ENCODE measurements at regions not wholly inside any gene's neighbourhood (a gene's known extent, or its start where the extent isn't known, plus 50 kb on each side); places are given as distances from the start of the nearest gene placed in this dataset.

- no peak for DNase-seq (ENCODE audit: low read depth)
Observed at GRCh38 chr16:9449597-9449996, 358.2 kb downstream of the HAPSTR1 start.

- no peak for DNase-seq (ENCODE audit: low read depth)
Observed at GRCh38 chr16:9457215-9457614, 365.8 kb downstream of the HAPSTR1 start.

- no peak for DNase-seq (ENCODE audit: low read depth)
Observed at GRCh38 chr16:9458816-9459215, 367.4 kb downstream of the HAPSTR1 start.

- no peak for DNase-seq (ENCODE audit: low read depth)
Observed at GRCh38 chr16:9462984-9463383, 371.5 kb downstream of the HAPSTR1 start.

- DNase-seq (ENCODE audit: low read depth), result no peak
Observed at GRCh38 chr16:9463461-9463860, 372.0 kb downstream of the HAPSTR1 start.

GRCh38 chr16:9465161-9465560, 373.7 kb downstream of the HAPSTR1 start:
- DNase-seq (ENCODE audit: low read depth), result no peak

GRCh38 chr16:9469512-9469911, 378.1 kb downstream of the HAPSTR1 start:
- no peak for DNase-seq (ENCODE audit: low read depth)

- DNase-seq (ENCODE audit: low read depth), result no peak
Observed at GRCh38 chr16:9476744-9477143, 385.3 kb downstream of the HAPSTR1 start.

- DNase-seq (ENCODE audit: low read depth), result no peak
Observed at GRCh38 chr16:9479008-9479407, 387.6 kb downstream of the HAPSTR1 start.

GRCh38 chr16:9480503-9480902, 389.1 kb downstream of the HAPSTR1 start:
- no peak for DNase-seq (ENCODE audit: low read depth)

- DNase-seq (ENCODE audit: low read depth), result no peak
Observed at GRCh38 chr16:9481747-9482730, 390.6 kb downstream of the HAPSTR1 start.

- DNase-seq (ENCODE audit: low read depth), result no peak
Observed at GRCh38 chr16:9484426-9484825, 393.0 kb downstream of the HAPSTR1 start.

- no peak for DNase-seq (ENCODE audit: low read depth)
Observed at GRCh38 chr16:9484881-9485280, 393.4 kb downstream of the HAPSTR1 start.

GRCh38 chr16:9489835-9490467, 398.5 kb downstream of the HAPSTR1 start:
- DNase-seq (ENCODE audit: low read depth), result no peak

GRCh38 chr16:9495824-9496223, 404.4 kb downstream of the HAPSTR1 start:
- DNase-seq (ENCODE audit: low read depth), result no peak

GRCh38 chr16:9497750-9498149, 406.3 kb downstream of the HAPSTR1 start:
- no peak for DNase-seq (ENCODE audit: low read depth)

- DNase-seq (ENCODE audit: low read depth), result no peak
Observed at GRCh38 chr16:9499941-9500593, 408.6 kb downstream of the HAPSTR1 start.

GRCh38 chr16:9500872-9501271, 409.4 kb downstream of the HAPSTR1 start:
- DNase-seq (ENCODE audit: low read depth), result no peak

- DNase-seq (ENCODE audit: low read depth), result no peak
Observed at GRCh38 chr16:9503251-9503984, 412.0 kb downstream of the HAPSTR1 start.

- no peak for DNase-seq (ENCODE audit: low read depth)
Observed at GRCh38 chr16:9508328-9508936, 417.0 kb downstream of the HAPSTR1 start.

- no peak for DNase-seq (ENCODE audit: low read depth)
Observed at GRCh38 chr16:9509663-9510062, 418.2 kb downstream of the HAPSTR1 start.
